Osteoblast (primary cell): ENCODE measurements at regions not wholly inside any gene's neighbourhood (a gene's known extent, or its start where the extent isn't known, plus 50 kb on each side); places are given as distances from the start of the nearest gene placed in this dataset.

Experiments used
- DNase-seq: peaks from one replicate; pipeline ENCODE4 v3.0.0; 2011; ENCODE audit warnings: low spot score, mixed read lengths; ENCODE audit not compliant: insufficient read length; ENCODE audit errors: missing footprints
- H2AFZ ChIP-seq: 2 replicates; pipeline ENCODE4 v1.6.0; 2011; ENCODE audit warnings: mild to moderate bottlenecking, low read length
- H3K27ac ChIP-seq: 2 replicates; pipeline ENCODE4 v1.5.1; 2011; ENCODE audit warnings: mild to moderate bottlenecking, low read depth, low read length, moderate library complexity
- H3K27me3 ChIP-seq: 2 replicates; pipeline ENCODE4 v1.6.0; 2012; ENCODE audit warnings: mild to moderate bottlenecking, control low read depth, inconsistent platforms, low read length, moderate library complexity; ENCODE audit not compliant: insufficient read depth
- H3K36me3 ChIP-seq: 2 replicates; pipeline ENCODE4 v1.5.1; 2011; ENCODE audit warnings: mild to moderate bottlenecking, low read length, control low read depth, moderate library complexity; ENCODE audit not compliant: insufficient read depth
- H3K4me1 ChIP-seq: 2 replicates; pipeline ENCODE4 v1.5.1; 2011; ENCODE audit warnings: mild to moderate bottlenecking, low read length, control low read depth, moderate library complexity; ENCODE audit not compliant: insufficient read depth
- H3K4me2 ChIP-seq: 2 replicates; pipeline ENCODE4 v1.6.0; 2011; ENCODE audit warnings: mild to moderate bottlenecking, low read length; ENCODE audit not compliant: insufficient read depth
- H3K4me3 ChIP-seq: fragments of 200-600 bp; sonication (generic); 3 replicates; pipeline ENCODE4 v1.5.1; 2012; ENCODE audit warnings: mild to moderate bottlenecking, low read length, inconsistent platforms; ENCODE audit not compliant: insufficient read depth
- H3K79me2 ChIP-seq: 2 replicates; pipeline ENCODE4 v1.6.0; 2012; ENCODE audit warnings: mild to moderate bottlenecking, low read length, control low read depth, inconsistent platforms; ENCODE audit not compliant: insufficient read depth
- H3K9me3 ChIP-seq: 2 replicates; pipeline ENCODE4 v1.5.1; 2011; ENCODE audit warnings: low read depth, low read length, control low read depth
- H4K20me1 ChIP-seq: 2 replicates; pipeline ENCODE4 v1.6.0; 2012; ENCODE audit warnings: mild to moderate bottlenecking, low read length, control low read depth; ENCODE audit not compliant: insufficient read depth
- CTCF ChIP-seq: IDR thresholded peaks from 2 replicates; pipeline ENCODE4 v1.5.1; 2011; ENCODE audit warnings: mild to moderate bottlenecking, low read depth, low read length, moderate library complexity; ENCODE audit errors: extremely low read depth

- Histone ChIP-seq H2AFZ (no peak overlapping the region), H3K36me3 (no peaks in the 10 kb centered on the region), H3K4me2 (no peak overlapping the region), H4K20me1 (no peaks in the 10 kb centered on the region), H3K27me3 (no peaks in the 10 kb centered on the region), H3K4me3 (no peak overlapping the region), H3K9me3 (no peaks in the 10 kb centered on the region), H3K79me2 (no peaks in the 10 kb centered on the region), H3K4me1 (peaks cover 32% of the 10 kb centered on the region), H3K27ac (no peak overlapping the region)
- no peak for TF ChIP-seq CTCF
- peak; percentile 65 for DNase-seq
Measured at GRCh38 chr12:124678421-124678893, 111.0 kb upstream of the NCOR2 start.

GRCh38 chr12:124677552-124678356 lies 110.3 kb upstream of the NCOR2 start:
- no peaks in the 10 kb centered on the region for H3K36me3 ChIP-seq
- peak; percentile 67 for DNase-seq
- H2AFZ ChIP-seq: no peak overlapping the region
- H3K9me3 ChIP-seq: no peaks in the 10 kb centered on the region
- H3K4me2 ChIP-seq: no peak overlapping the region
- no peaks in the 10 kb centered on the region for H4K20me1 ChIP-seq
- H3K4me1 ChIP-seq: peaks cover 32% of the 10 kb centered on the region
- H3K27me3 ChIP-seq: no peaks in the 10 kb centered on the region
- TF ChIP-seq CTCF: no peak
- no peak overlapping the region for H3K27ac ChIP-seq
- H3K4me3 ChIP-seq: no peak overlapping the region
- H3K79me2 ChIP-seq: no peaks in the 10 kb centered on the region

- H4K20me1 ChIP-seq: no peaks in the 10 kb centered on the region
- H3K9me3 ChIP-seq: no peaks in the 10 kb centered on the region
- no peak for TF ChIP-seq CTCF
- H3K4me3 ChIP-seq: no peak overlapping the region
- H3K4me2 ChIP-seq: peak overlapping the region; percentile 64
- no peaks in the 10 kb centered on the region for H3K79me2 ChIP-seq
- H3K27me3 ChIP-seq: no peaks in the 10 kb centered on the region
- H3K4me1 ChIP-seq: peaks cover 28% of the 10 kb centered on the region
- H2AFZ ChIP-seq: no peak overlapping the region
- H3K36me3 ChIP-seq: no peaks in the 10 kb centered on the region
- DNase-seq: peak; percentile 60
- no peak overlapping the region for H3K27ac ChIP-seq
Measured at GRCh38 chr12:124676714-124677462, 109.5 kb upstream of the NCOR2 start.
